Suprapubic skin (tissue), 4 donors: ENCODE measurements at regions not wholly inside any gene's neighbourhood (a gene's known extent, or its start where the extent isn't known, plus 50 kb on each side); places are given as distances from the start of the nearest gene placed in this dataset.

ENCODE experiments used
- DNase-seq, 2 donors: peaks; one replicate each; pipeline ENCODE4 v3.0.0-alpha.2; 2019; ENCODE audit warnings: low spot score in 2 of 2
- H3K27ac ChIP-seq: fragments of 200-600 bp; sonication (generic); one replicate; pipeline ENCODE4 v1.5.1; 2019
- H3K27me3 ChIP-seq: fragments of 200-600 bp; sonication (generic); one replicate; pipeline ENCODE4 v1.5.1; 2019
- H3K36me3 ChIP-seq: fragments of 200-600 bp; sonication (generic); one replicate; pipeline ENCODE4 v1.5.1; 2019
- H3K4me1 ChIP-seq: fragments of 200-600 bp; sonication (generic); one replicate; pipeline ENCODE4 v1.5.1; 2019
- H3K4me3 ChIP-seq: fragments of 200-600 bp; sonication (generic); one replicate; pipeline ENCODE4 v1.5.1; 2019; ENCODE audit warnings: mild to moderate bottlenecking
- H3K9me3 ChIP-seq: fragments of 200-600 bp; sonication (generic); one replicate; pipeline ENCODE4 v1.5.1; 2019
- EP300 ChIP-seq: sonication (generic); formaldehyde crosslinking; IDR thresholded peaks from one replicate; pipeline ENCODE4 v1.6.1; 2017; ENCODE audit warnings: antibody characterized with exemption
- POLR2A ChIP-seq, 2 donors: fragments of 450-650 bp; IDR thresholded peaks; one replicate each; pipeline ENCODE4 v1.6.1; 2017; ENCODE audit warnings: antibody characterized with exemption in 2 of 2, mild to moderate bottlenecking in 2 of 2, moderate library complexity in 2 of 2
- POLR2AphosphoS5 ChIP-seq, 3 donors: sonication (generic); formaldehyde crosslinking; IDR thresholded peaks; one replicate each; pipeline ENCODE4 v1.6.1; 2017; ENCODE audit warnings: antibody characterized with exemption in 3 of 3
- WGBS: methylation state at CpG from one replicate; pipeline ENCODE4 v1.1.5; 2018; 5-methylcytosine and 5-hydroxymethylcytosine counted together
- TF ChIP-seq, protein P1 (sequence below), 2 donors: fragments of 200-600 bp in 1 of 2; fragments of 450-650 bp in 1 of 2; sonication (generic) in 1 of 2; IDR thresholded peaks; one replicate each; pipeline ENCODE4 v1.5.1; 2016 to 2019; ENCODE audit warnings: antibody characterized with exemption in 2 of 2, mild to moderate bottlenecking in 1 of 2, moderate library complexity in 1 of 2

DNA sequence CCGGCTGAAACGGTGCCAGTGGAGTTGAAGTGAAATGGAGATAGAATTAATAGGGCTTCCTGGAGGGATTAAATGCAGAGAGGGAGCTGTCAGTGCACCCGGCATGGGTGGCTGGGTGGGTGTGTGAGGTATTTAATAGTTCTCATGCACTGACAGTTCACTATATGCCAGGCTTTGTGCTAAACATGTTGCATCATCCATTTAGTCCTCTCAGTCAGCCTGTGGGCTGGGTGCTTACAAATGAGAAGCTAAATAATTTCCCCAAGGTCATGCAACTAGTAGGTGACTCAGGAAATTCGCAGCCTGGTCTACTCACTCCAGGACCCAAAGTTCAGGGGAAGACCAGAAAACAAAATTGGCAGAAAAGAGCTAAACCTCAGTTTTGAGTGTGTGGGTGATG is 63.5 kb upstream of the SPATA13 start:
- no peaks in the 10 kb centered on the region for H3K27me3 ChIP-seq
- H3K27ac ChIP-seq = no peak overlapping the region
- H3K9me3 ChIP-seq = no peaks in the 10 kb centered on the region
- WGBS = 79% methylated on average over 4 of the region's 4 CpGs
- no peaks in the 10 kb centered on the region for H3K36me3 ChIP-seq
- no peaks in the 10 kb centered on the region for H3K4me1 ChIP-seq
- no peak overlapping the region for H3K4me3 ChIP-seq
- TF ChIP-seq, protein P1, sequence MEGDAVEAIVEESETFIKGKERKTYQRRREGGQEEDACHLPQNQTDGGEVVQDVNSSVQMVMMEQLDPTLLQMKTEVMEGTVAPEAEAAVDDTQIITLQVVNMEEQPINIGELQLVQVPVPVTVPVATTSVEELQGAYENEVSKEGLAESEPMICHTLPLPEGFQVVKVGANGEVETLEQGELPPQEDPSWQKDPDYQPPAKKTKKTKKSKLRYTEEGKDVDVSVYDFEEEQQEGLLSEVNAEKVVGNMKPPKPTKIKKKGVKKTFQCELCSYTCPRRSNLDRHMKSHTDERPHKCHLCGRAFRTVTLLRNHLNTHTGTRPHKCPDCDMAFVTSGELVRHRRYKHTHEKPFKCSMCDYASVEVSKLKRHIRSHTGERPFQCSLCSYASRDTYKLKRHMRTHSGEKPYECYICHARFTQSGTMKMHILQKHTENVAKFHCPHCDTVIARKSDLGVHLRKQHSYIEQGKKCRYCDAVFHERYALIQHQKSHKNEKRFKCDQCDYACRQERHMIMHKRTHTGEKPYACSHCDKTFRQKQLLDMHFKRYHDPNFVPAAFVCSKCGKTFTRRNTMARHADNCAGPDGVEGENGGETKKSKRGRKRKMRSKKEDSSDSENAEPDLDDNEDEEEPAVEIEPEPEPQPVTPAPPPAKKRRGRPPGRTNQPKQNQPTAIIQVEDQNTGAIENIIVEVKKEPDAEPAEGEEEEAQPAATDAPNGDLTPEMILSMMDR (IDR thresholded peaks at IDR 0.05) = no peak
- TF ChIP-seq POLR2AphosphoS5 (IDR thresholded peaks at IDR 0.05) (no peak), POLR2A (IDR thresholded peaks at IDR 0.05) (no peak), EP300 (no peak)
- DNase-seq = no peak

DNA sequence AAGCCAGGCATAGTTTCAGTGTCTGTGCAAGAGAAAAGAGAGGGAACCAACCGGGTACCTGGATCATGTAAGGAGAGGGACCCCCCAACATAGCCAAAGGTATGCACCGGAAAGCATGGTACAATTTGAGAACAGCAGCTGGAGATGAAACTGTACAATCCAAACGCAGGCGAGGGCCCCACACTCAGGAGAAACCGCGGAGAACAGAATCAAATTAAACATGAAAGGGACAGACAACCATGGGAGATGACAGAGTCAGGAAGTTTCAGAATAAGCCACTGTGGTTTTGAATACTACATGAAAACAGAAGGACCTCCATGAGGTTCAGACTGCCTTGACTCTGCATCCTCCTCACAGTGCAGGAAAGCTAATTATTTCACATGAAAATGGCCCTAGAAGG is 62.9 kb upstream of the SPATA13 start:
- no peak for DNase-seq
- 71% methylated on average over 6 of the region's 6 CpGs for WGBS
- TF ChIP-seq, protein P1 (IDR thresholded peaks at IDR 0.05) = no peak
- TF ChIP-seq POLR2A (IDR thresholded peaks at IDR 0.05) (no peak), POLR2AphosphoS5 (IDR thresholded peaks at IDR 0.05) (no peak), EP300 (no peak)
- Histone ChIP-seq H3K27ac (no peak overlapping the region), H3K9me3 (no peaks in the 10 kb centered on the region), H3K4me3 (no peak overlapping the region), H3K36me3 (no peaks in the 10 kb centered on the region), H3K27me3 (no peaks in the 10 kb centered on the region), H3K4me1 (no peaks in the 10 kb centered on the region)

DNA sequence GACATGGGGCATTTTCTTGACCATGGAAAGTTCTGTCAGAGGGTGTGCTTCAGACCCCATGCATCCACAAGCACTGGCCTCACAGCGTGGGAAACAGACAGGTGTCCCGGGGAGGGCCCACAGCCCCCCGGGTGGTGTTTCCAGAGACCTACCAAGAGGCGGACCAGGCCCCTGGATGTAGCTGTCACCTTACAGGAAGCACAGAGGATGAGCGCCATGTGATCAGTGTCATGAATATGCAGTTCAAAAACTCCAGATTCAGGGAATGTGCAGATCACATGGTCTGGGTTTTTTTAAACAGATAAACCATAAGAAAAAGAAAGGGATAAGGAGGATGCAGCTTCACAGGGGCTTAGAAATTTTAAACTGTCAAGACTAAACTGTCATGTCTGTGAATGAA is 61.0 kb upstream of the SPATA13 start:
- no peak for DNase-seq
- TF ChIP-seq POLR2A (IDR thresholded peaks at IDR 0.05) (no peak), POLR2AphosphoS5 (IDR thresholded peaks at IDR 0.05) (no peak), EP300 (no peak)
- TF ChIP-seq, protein P1 (IDR thresholded peaks at IDR 0.05) = no peak
- whole genome bisulfite sequencing = 84% methylated on average over 5 of the region's 5 CpGs
- Histone ChIP-seq H3K27me3 (no peaks in the 10 kb centered on the region), H3K4me3 (no peak overlapping the region), H3K36me3 (no peaks in the 10 kb centered on the region), H3K4me1 (no peaks in the 10 kb centered on the region), H3K9me3 (no peaks in the 10 kb centered on the region), H3K27ac (no peak overlapping the region)

DNA sequence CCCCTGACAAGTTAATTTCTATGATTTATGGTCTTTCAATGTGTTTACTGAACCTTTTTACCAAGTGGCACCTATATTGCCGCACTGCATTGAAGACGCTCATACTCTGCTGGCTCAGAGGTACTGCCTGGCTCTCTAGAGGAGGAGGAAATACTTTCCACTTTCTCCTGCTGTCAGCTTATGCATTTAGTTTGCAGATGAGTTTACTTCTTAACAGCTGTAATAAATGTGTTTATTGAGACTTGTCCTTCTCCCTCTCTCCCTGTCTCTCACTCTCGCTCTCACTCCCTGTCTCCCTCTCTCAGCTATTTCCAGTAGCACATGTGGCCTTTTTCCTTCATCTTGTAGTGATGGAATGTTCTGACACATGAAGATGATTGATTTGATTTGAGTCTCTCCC is 60.3 kb upstream of the SPATA13 start:
- TF ChIP-seq POLR2A (IDR thresholded peaks at IDR 0.05) (no peak), POLR2AphosphoS5 (IDR thresholded peaks at IDR 0.05) (no peak), EP300 (no peak)
- TF ChIP-seq, protein P1 (IDR thresholded peaks at IDR 0.05) = no peak
- Histone ChIP-seq H3K27me3 (no peaks in the 10 kb centered on the region), H3K4me3 (no peak overlapping the region), H3K36me3 (no peaks in the 10 kb centered on the region), H3K27ac (no peak overlapping the region), H3K4me1 (no peaks in the 10 kb centered on the region), H3K9me3 (no peaks in the 10 kb centered on the region)
- DNase-seq = no peak
- 85% methylated on average over 3 of the region's 3 CpGs for WGBS

DNA sequence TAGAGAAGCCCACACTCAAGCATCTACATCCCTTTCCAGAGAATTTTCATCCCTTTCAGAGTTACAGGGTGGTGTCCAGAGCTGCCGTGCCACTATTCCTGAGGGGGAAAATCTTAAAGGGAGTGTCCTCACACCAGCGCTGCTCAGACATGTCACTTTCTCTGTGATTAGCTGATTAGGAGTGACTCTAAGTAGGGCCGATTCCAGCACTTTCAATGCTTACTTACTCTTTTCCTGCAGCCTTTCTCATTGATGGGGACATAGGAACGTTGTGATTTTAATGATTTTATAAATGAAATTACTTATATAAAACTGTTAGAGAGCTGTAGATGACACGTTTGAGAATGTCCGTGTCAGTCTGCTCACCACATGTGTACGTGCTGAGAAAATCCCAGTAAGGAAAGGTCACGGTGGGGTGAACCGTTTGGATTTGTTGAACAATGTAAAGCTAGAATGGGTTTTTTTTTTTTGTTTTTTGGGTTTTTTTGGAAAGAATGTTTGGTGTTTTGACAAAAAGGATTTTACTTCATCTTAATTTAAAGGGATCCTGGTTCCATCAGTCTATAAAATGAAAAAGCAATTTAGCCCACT is 56.6 kb upstream of the SPATA13 start:
- H3K4me3 ChIP-seq = no peak overlapping the region
- no peaks in the 10 kb centered on the region for H3K4me1 ChIP-seq
- TF ChIP-seq, protein P1 (IDR thresholded peaks at IDR 0.05) = no peak
- no peak for TF ChIP-seq POLR2A (IDR thresholded peaks at IDR 0.05)
- TF ChIP-seq EP300 = no peak
- TF ChIP-seq POLR2AphosphoS5 (IDR thresholded peaks at IDR 0.05) = no peak
- H3K36me3 ChIP-seq = no peaks in the 10 kb centered on the region
- H3K9me3 ChIP-seq = no peaks in the 10 kb centered on the region
- H3K27me3 ChIP-seq = no peaks in the 10 kb centered on the region
- no peak overlapping the region for H3K27ac ChIP-seq
- DNase-seq = no peak
- 50% methylated on average over 9 of the region's 9 CpGs for WGBS
